Chondrocyte (in vitro differentiated cells): ENCODE measurements at regions not wholly inside any gene's neighbourhood (a gene's known extent, or its start where the extent isn't known, plus 50 kb on each side); places are given as distances from the start of the nearest gene placed in this dataset.
A peak's percentile ranks its signal among the peaks of the same experiment; 100 is the strongest.

Source experiments
- DNase-seq: peaks from one replicate; pipeline ENCODE4 v3.0.0; 2021; ENCODE audit warnings: mixed read lengths, low spot score
- H3K27ac Mint-ChIP-seq: one replicate; pipeline ENCODE4 v1.8.0; 2021; ENCODE audit warnings: mild to moderate bottlenecking, moderate library complexity, mixed read lengths; ENCODE audit not compliant: unreplicated experiment
- H3K27me3 Mint-ChIP-seq: 2 replicates; pipeline ENCODE4 v1.8.0; 2021; ENCODE audit warnings: low read depth, mixed read lengths
- H3K36me3 Mint-ChIP-seq: 2 replicates; pipeline ENCODE4 v1.8.0; 2021; ENCODE audit warnings: low read depth, mixed read lengths
- H3K4me1 Mint-ChIP-seq: 2 replicates; pipeline ENCODE4 v1.8.0; 2021; ENCODE audit warnings: low read depth, mild to moderate bottlenecking, mixed read lengths
- H3K4me3 Mint-ChIP-seq: one replicate; pipeline ENCODE4 v1.8.0; 2021; ENCODE audit warnings: mild to moderate bottlenecking, moderate library complexity, mixed read lengths; ENCODE audit not compliant: unreplicated experiment
- H3K9me3 Mint-ChIP-seq: 2 replicates; pipeline ENCODE4 v1.8.0; 2021; ENCODE audit warnings: low read depth, mixed read lengths
- CTCF ChIP-seq: fragments of 200-600 bp; sonication (generic); IDR thresholded peaks from 2 replicates; pipeline ENCODE4 v1.5.0; 2021; ENCODE audit warnings: antibody characterized with exemption, mild to moderate bottlenecking, moderate library complexity

- Mint-ChIP-seq H3K9me3 (no peaks in the 10 kb centered on the region), H3K27ac (no peak overlapping the region), H3K27me3 (peaks cover 4% of the 10 kb centered on the region), H3K4me1 (no peaks in the 10 kb centered on the region), H3K36me3 (no peaks in the 10 kb centered on the region), H3K4me3 (no peak overlapping the region)
- DNase-seq = no peak
- no peak for TF ChIP-seq CTCF
Observed at GRCh38 chr7:152486968-152487367, 51.2 kb upstream of the KMT2C start.

GRCh38 chr7:152485826-152486225, 50.0 kb upstream of the KMT2C start:
- peaks cover 2% of the 10 kb centered on the region for H3K27me3 Mint-ChIP-seq
- no peaks in the 10 kb centered on the region for H3K9me3 Mint-ChIP-seq
- H3K36me3 Mint-ChIP-seq = no peaks in the 10 kb centered on the region
- H3K4me1 Mint-ChIP-seq = no peaks in the 10 kb centered on the region
- peak; percentile 19 for DNase-seq
- TF ChIP-seq CTCF = no peak
- no peak overlapping the region for H3K27ac Mint-ChIP-seq
- H3K4me3 Mint-ChIP-seq = no peak overlapping the region
